DOHH2 (cell line): ENCODE measurements at regions not wholly inside any gene's neighbourhood (a gene's known extent, or its start where the extent isn't known, plus 50 kb on each side); places are given as distances from the start of the nearest gene placed in this dataset.

Experiments
- EZH2phosphoT487 ChIP-seq: fragments of 200-600 bp; sonication (generic); IDR thresholded peaks from 2 replicates; pipeline ENCODE4 v1.6.1; 2017; ENCODE audit warnings: borderline replicate concordance, mild to moderate bottlenecking, antibody characterized with exemption, low read length, moderate library complexity, mixed read lengths
- TF ChIP-seq, protein P1 (sequence below): fragments of 200-600 bp; sonication (generic); IDR thresholded peaks from one replicate; pipeline ENCODE4 v1.5.1; 2014; ENCODE audit warnings: antibody characterized with exemption, mild to moderate bottlenecking, low read depth, low read length; ENCODE audit not compliant: poor library complexity, severe bottlenecking

DNA sequence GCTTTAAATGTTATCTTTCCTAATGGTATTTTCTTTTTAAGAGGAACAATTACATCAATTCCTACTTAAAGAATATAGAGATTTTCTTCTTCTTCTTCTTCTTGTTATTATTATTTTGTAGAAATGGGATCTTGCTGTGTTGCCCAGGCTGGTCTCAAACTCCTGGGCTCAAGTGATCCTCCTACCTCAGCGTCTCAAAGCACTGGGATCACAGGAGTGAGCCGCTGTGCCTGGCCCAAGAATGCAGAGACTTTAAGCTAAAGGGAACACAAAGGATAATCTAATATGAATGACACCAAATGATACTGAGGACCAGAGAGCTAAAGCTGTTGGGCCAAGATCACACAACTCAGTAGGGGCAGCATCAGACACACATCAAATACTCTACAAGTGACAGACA is 87.4 kb upstream of the FOXQ1 start:
- TF ChIP-seq, protein P1, sequence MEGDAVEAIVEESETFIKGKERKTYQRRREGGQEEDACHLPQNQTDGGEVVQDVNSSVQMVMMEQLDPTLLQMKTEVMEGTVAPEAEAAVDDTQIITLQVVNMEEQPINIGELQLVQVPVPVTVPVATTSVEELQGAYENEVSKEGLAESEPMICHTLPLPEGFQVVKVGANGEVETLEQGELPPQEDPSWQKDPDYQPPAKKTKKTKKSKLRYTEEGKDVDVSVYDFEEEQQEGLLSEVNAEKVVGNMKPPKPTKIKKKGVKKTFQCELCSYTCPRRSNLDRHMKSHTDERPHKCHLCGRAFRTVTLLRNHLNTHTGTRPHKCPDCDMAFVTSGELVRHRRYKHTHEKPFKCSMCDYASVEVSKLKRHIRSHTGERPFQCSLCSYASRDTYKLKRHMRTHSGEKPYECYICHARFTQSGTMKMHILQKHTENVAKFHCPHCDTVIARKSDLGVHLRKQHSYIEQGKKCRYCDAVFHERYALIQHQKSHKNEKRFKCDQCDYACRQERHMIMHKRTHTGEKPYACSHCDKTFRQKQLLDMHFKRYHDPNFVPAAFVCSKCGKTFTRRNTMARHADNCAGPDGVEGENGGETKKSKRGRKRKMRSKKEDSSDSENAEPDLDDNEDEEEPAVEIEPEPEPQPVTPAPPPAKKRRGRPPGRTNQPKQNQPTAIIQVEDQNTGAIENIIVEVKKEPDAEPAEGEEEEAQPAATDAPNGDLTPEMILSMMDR = no peak
- TF ChIP-seq EZH2phosphoT487 = no peak
